AG09309 (cell line): ENCODE measurements at regions not wholly inside any gene's neighbourhood (a gene's known extent, or its start where the extent isn't known, plus 50 kb on each side); places are given as distances from the start of the nearest gene placed in this dataset.
A peak's percentile ranks its signal among the peaks of the same experiment; 100 is the strongest.
"Not testable (repeated sequence)": the region's sequence is repeated elsewhere in the genome, so short reads cannot be mapped to it uniquely, and the experiment has no call there.

Experiments used
- DNase-seq: peaks from one replicate; pipeline ENCODE4 v3.0.0-alpha.2; 2010; ENCODE audit warnings: low read depth
- H3K4me3 ChIP-seq: 2 replicates; pipeline ENCODE4 v1.5.1; 2011; ENCODE audit warnings: mild to moderate bottlenecking, low read depth, low read length, moderate library complexity; ENCODE audit not compliant: control insufficient read depth
- TF ChIP-seq, protein P1 (sequence below): IDR thresholded peaks from 2 replicates; pipeline ENCODE4 v1.5.1; 2011; ENCODE audit warnings: mild to moderate bottlenecking, low read depth, low read length, inconsistent platforms; ENCODE audit not compliant: insufficient read depth, control insufficient read depth; ENCODE audit errors: missing control alignments

DNA sequence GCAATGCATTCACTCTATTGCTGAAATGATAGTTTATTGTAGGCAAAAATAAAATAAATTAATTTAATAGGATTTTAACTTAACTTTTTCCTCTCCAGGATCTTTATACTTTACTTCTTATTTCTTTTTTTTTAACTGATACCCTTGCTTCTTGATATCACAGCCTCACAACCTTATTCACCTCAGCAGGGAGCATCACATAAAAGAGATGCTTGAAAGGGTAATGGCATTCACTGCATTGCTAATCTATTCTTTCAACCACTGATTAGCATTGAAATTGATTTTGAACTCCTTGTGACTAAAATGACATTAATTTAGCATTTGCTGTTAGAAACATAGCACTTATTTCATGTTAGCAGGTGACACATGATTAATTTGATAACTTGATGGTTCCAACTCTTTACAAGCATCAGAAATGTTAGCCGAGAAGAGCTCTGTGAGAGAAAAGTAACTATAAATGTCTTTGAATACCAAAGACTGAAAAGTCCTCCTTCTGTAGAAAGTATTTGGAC lies 689.5 kb upstream of the MGAT4C start:
- TF ChIP-seq, protein P1, sequence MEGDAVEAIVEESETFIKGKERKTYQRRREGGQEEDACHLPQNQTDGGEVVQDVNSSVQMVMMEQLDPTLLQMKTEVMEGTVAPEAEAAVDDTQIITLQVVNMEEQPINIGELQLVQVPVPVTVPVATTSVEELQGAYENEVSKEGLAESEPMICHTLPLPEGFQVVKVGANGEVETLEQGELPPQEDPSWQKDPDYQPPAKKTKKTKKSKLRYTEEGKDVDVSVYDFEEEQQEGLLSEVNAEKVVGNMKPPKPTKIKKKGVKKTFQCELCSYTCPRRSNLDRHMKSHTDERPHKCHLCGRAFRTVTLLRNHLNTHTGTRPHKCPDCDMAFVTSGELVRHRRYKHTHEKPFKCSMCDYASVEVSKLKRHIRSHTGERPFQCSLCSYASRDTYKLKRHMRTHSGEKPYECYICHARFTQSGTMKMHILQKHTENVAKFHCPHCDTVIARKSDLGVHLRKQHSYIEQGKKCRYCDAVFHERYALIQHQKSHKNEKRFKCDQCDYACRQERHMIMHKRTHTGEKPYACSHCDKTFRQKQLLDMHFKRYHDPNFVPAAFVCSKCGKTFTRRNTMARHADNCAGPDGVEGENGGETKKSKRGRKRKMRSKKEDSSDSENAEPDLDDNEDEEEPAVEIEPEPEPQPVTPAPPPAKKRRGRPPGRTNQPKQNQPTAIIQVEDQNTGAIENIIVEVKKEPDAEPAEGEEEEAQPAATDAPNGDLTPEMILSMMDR = no peak
- H3K4me3 ChIP-seq = no peak overlapping the region
- DNase-seq = no peak

DNA sequence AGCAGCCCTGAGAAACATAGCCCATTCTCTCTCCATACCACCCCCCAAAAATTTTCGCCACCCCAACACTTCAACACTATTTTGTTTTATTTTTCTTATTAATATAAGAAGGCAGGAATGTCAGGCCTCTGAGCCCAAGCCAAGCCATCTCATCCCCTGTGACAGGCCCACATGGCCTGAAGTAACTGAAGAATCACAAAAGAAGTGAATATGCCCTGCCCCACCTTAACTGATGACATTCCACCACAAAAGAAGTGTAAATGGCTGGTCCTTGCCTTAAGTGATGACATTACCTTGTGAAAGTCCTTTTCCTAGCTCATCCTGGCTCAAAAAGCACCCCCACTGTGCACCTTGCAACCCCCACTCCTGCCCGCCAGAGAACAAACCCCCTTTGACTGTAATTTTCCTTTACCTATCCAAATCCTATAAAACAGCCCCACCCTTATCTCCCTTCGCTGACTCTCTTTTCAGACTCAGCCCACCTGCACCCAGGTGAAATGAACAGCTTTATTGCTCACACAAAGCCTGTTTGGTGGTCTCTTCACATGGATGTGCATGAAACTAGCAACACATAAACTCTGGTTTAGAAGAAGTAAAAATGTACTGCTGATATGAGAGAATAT lies 688.1 kb upstream of the MGAT4C start:
- not testable (repeated sequence) for H3K4me3 ChIP-seq, DNase-seq

DNA sequence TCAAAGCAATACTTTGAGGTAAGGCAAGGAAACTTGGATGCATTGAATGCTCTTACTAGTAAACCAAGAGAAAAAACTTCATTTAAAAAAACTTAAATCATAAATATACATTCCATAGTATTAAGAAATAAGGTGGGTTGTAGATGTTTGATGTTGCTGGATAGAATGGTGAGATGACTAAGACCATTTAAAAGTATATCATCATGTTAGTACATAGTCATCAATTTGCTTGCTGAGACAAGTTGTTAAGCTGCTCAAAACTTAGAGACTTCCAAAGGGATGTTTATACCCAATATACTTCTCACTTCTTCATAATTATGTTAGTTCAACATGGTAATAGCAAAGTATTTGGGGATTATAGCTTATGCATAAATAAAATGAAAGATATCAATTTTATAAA lies 675.5 kb upstream of the MGAT4C start:
- TF ChIP-seq, protein P1 = no peak
- no peak for DNase-seq
- no peak overlapping the region for H3K4me3 ChIP-seq

DNA sequence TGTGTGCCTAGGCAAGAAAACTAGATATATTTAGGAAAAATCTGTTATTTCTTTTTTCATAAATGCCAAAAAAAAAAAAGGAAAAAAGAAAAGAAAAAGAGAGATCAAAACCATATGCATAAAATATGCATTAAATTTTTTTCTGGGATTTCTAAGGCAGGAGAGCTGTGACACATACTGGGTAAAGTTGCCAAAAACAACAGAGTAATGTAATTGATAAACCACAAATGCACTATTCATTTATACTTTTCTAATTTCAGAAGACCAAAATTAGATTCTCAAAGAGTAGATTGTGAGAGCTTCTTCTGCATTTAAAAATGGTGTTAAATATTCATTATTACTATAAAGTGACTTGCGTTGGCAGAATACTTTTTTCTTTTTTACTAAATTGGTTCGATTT lies 673.8 kb upstream of the MGAT4C start:
- DNase-seq = no peak
- TF ChIP-seq, protein P1 = no peak
- H3K4me3 ChIP-seq = no peak overlapping the region

DNA sequence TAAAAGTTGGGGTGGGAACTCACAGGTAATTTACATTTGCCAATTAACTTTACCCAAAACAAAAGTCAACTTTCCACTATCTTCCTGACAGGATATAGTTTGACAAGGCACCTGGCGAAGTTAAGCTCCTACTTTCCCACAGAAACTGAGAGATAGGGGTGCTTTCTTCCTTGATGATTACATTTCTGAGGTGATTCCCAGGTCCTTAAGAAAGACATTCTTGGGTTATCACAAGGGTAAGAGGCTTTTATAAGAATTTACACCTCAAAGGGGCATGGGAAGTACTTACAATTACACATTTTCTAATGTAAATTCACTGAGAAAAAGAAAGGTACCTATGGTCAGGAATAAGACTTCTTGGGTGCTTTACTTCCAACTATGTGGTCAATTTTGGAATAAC lies 660.9 kb upstream of the MGAT4C start:
- DNase-seq = no peak
- H3K4me3 ChIP-seq = no peak overlapping the region
- TF ChIP-seq, protein P1 = no peak

DNA sequence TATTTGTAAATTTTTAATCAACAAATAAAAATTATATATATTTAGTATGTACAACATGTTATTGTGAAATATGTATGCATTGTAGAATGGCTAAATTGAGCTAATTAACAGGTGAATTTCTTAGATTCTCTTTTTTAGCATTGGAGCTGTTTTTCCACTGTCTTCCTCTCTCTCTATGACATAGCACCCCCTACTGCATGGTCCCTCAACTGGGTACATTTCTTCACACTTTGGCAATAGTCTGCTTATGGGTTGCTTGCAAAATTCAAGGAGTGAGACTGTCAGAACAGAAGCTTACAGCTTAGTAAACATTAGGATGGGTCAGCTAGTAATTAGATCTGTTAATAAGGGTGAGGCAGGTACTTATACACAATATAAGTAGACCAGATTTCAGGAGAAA lies 658.5 kb upstream of the MGAT4C start:
- no peak overlapping the region for H3K4me3 ChIP-seq
- TF ChIP-seq, protein P1 = peak; percentile 15
- DNase-seq = no peak

DNA sequence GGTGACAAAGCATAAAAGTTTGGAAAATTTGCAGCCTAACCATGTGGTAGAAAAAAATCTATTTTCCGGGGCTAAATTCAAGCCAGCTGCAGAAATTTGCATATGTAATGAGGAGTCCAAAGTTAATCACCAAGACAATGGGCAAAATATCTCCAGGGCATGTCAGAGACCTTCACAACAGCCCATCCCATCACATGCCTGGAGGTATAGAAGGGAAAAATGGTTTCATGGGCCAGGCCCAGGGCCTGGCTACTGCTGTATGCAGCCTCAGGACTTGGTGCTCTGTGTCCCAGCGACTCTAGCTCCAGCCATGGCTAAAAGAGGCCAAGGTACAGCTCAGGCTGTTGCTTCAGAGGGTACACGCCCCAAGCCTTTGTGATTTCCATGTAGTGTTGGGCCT lies 655.8 kb upstream of the MGAT4C start:
- H3K4me3 ChIP-seq = no peak overlapping the region
- TF ChIP-seq, protein P1 = no peak
- no peak for DNase-seq
